ENCODE measurements at regions not wholly inside any gene's neighbourhood (a gene's known extent, or its start where the extent isn't known, plus 50 kb on each side); places are given as distances from the start of the nearest gene placed in this dataset.

GRCh38 chr13:110797230-110797877 lies 83.9 kb downstream of the ING1 start:
- DNase-seq (no peak), ATAC-seq (replicated peaks in 1 of 2) (no peak)
- Mint-ChIP-seq H3K27ac (no peak overlapping the region), H3K4me3 (no peak overlapping the region), H3K36me3 (ENCODE audit: insufficient read depth in 2 of 2) (peaks cover 3 to 6% of the 10 kb centered on the region in 2 donors), H3K4me1 (ENCODE audit: low read depth) (peaks cover 11% of the 10 kb centered on the region), H3K27me3 (ENCODE audit: low read depth) (peaks cover 64% of the 10 kb centered on the region), H3K9me3 (peaks cover 3 to 6% of the 10 kb centered on the region in 2 donors)

GRCh38 chr13:110798081-110798994 lies 84.8 kb downstream of the ING1 start:
- peaks cover 11% of the 10 kb centered on the region for H3K4me1 Mint-ChIP-seq (ENCODE audit: low read depth)
- peaks cover 64% of the 10 kb centered on the region for H3K27me3 Mint-ChIP-seq (ENCODE audit: low read depth)
- no peak for ATAC-seq (replicated peaks in 1 of 2)
- H3K4me3 Mint-ChIP-seq = peak overlapping the region in 1 of 2 donors; percentile 49
- DNase-seq = no peak
- H3K9me3 Mint-ChIP-seq = no peaks in the 10 kb centered on the region
- H3K36me3 Mint-ChIP-seq (ENCODE audit: insufficient read depth in 2 of 2) = peaks cover 0 to 2% of the 10 kb centered on the region in 2 donors
- no peak overlapping the region for H3K27ac Mint-ChIP-seq

GRCh38 chr13:110799246-110800236 lies 86.0 kb downstream of the ING1 start:
- H3K36me3 Mint-ChIP-seq (ENCODE audit: insufficient read depth in 2 of 2) = no peaks in the 10 kb centered on the region
- DNase-seq = no peak
- H3K4me1 Mint-ChIP-seq (ENCODE audit: low read depth) = peaks cover 11% of the 10 kb centered on the region
- peak overlapping the region; percentile 44 to 46 for H3K4me3 Mint-ChIP-seq
- H3K27ac Mint-ChIP-seq = no peak overlapping the region
- H3K27me3 Mint-ChIP-seq (ENCODE audit: low read depth) = peaks cover 64% of the 10 kb centered on the region
- no peaks in the 10 kb centered on the region for H3K9me3 Mint-ChIP-seq
- no peak for ATAC-seq (replicated peaks in 1 of 2)

- H3K27me3 Mint-ChIP-seq (ENCODE audit: low read depth) = peaks cover 71% of the 10 kb centered on the region
- peaks cover 11% of the 10 kb centered on the region for H3K4me1 Mint-ChIP-seq (ENCODE audit: low read depth)
- H3K4me3 Mint-ChIP-seq = no peak overlapping the region
- H3K36me3 Mint-ChIP-seq (ENCODE audit: insufficient read depth in 2 of 2) = no peaks in the 10 kb centered on the region
- DNase-seq = no peak
- no peak overlapping the region for H3K27ac Mint-ChIP-seq
- no peak for ATAC-seq (replicated peaks in 1 of 2)
- H3K9me3 Mint-ChIP-seq = no peaks in the 10 kb centered on the region
Observed at GRCh38 chr13:110801044-110801443, 87.5 kb downstream of the ING1 start.

GRCh38 chr13:110802260-110802659 lies 88.8 kb downstream of the ING1 start:
- Mint-ChIP-seq H3K36me3 (ENCODE audit: insufficient read depth in 2 of 2) (no peaks in the 10 kb centered on the region), H3K27me3 (ENCODE audit: low read depth) (peaks cover 59% of the 10 kb centered on the region)
- no peak for ATAC-seq (replicated peaks in 1 of 2)

GRCh38 chr13:110806636-110807035 lies 93.1 kb downstream of the ING1 start:
- no peaks in the 10 kb centered on the region for H3K36me3 Mint-ChIP-seq (ENCODE audit: insufficient read depth in 2 of 2)
- DNase-seq (no peak), ATAC-seq (replicated peaks in 1 of 2) (no peak)
- H3K9me3 Mint-ChIP-seq = no peaks in the 10 kb centered on the region
- H3K4me3 Mint-ChIP-seq = no peak overlapping the region
- no peak overlapping the region for H3K27ac Mint-ChIP-seq
- H3K4me1 Mint-ChIP-seq (ENCODE audit: low read depth) = peaks cover 10% of the 10 kb centered on the region
- peaks cover 49% of the 10 kb centered on the region for H3K27me3 Mint-ChIP-seq (ENCODE audit: low read depth)

More at GRCh38 chr13:110802260-110802659, 88.8 kb downstream of the ING1 start:
- no peak for DNase-seq
- no peak overlapping the region for H3K27ac Mint-ChIP-seq
- peaks cover 11% of the 10 kb centered on the region for H3K4me1 Mint-ChIP-seq (ENCODE audit: low read depth)
- H3K9me3 Mint-ChIP-seq = no peaks in the 10 kb centered on the region
- H3K4me3 Mint-ChIP-seq = no peak overlapping the region

- DNase-seq (no peak), ATAC-seq (replicated peaks in 1 of 2) (no peak)
- Mint-ChIP-seq H3K4me3 (no peak overlapping the region), H3K4me1 (ENCODE audit: low read depth) (peaks cover 14% of the 10 kb centered on the region), H3K27ac (no peak overlapping the region), H3K36me3 (ENCODE audit: insufficient read depth in 2 of 2) (no peaks in the 10 kb centered on the region), H3K27me3 (ENCODE audit: low read depth) (peaks cover 52% of the 10 kb centered on the region), H3K9me3 (no peaks in the 10 kb centered on the region)
Observed at GRCh38 chr13:110807546-110807945, 94.0 kb downstream of the ING1 start.

- Mint-ChIP-seq H3K4me1 (ENCODE audit: low read depth) (peaks cover 14% of the 10 kb centered on the region), H3K9me3 (no peaks in the 10 kb centered on the region), H3K36me3 (ENCODE audit: insufficient read depth in 2 of 2) (no peaks in the 10 kb centered on the region), H3K27me3 (ENCODE audit: low read depth) (peaks cover 53% of the 10 kb centered on the region), H3K4me3 (no peak overlapping the region), H3K27ac (no peak overlapping the region)
- ATAC-seq (replicated peaks in 1 of 2) (no peak), DNase-seq (no peak)
Observed at GRCh38 chr13:110808138-110808537, 94.6 kb downstream of the ING1 start.

GRCh38 chr13:110809871-110810486 lies 96.5 kb downstream of the ING1 start:
- Mint-ChIP-seq H3K4me1 (ENCODE audit: low read depth) (peaks cover 14% of the 10 kb centered on the region), H3K9me3 (no peaks in the 10 kb centered on the region), H3K4me3 (no peak overlapping the region), H3K36me3 (ENCODE audit: insufficient read depth in 2 of 2) (no peaks in the 10 kb centered on the region), H3K27ac (no peak overlapping the region), H3K27me3 (ENCODE audit: low read depth) (peaks cover 59% of the 10 kb centered on the region)
- ATAC-seq (replicated peaks in 1 of 2) = no peak
- DNase-seq = no peak

GRCh38 chr13:110811008-110811720 lies 97.7 kb downstream of the ING1 start:
- ATAC-seq (replicated peaks in 1 of 2) = no peak
- DNase-seq = no peak
- no peaks in the 10 kb centered on the region for H3K36me3 Mint-ChIP-seq (ENCODE audit: insufficient read depth in 2 of 2)
- H3K4me3 Mint-ChIP-seq = peak overlapping the region in 1 of 2 donors; percentile 76
- no peaks in the 10 kb centered on the region for H3K9me3 Mint-ChIP-seq
- H3K4me1 Mint-ChIP-seq (ENCODE audit: low read depth) = peaks cover 20% of the 10 kb centered on the region
- H3K27me3 Mint-ChIP-seq (ENCODE audit: low read depth) = peaks cover 49% of the 10 kb centered on the region
- H3K27ac Mint-ChIP-seq = no peak overlapping the region

- Mint-ChIP-seq H3K9me3 (no peaks in the 10 kb centered on the region), H3K36me3 (ENCODE audit: insufficient read depth in 2 of 2) (no peaks in the 10 kb centered on the region), H3K27me3 (ENCODE audit: low read depth) (peaks cover 49% of the 10 kb centered on the region), H3K4me3 (peak overlapping the region; percentile 51 to 76), H3K4me1 (ENCODE audit: low read depth) (peaks cover 21% of the 10 kb centered on the region), H3K27ac (no peak overlapping the region)
- ATAC-seq (replicated peaks in 1 of 2) = no peak
- no peak for DNase-seq
Observed at GRCh38 chr13:110811771-110812120, 98.2 kb downstream of the ING1 start.
